Bronchial epithelial cell (primary cell): ENCODE measurements at regions not wholly inside any gene's neighbourhood (a gene's known extent, or its start where the extent isn't known, plus 50 kb on each side); places are given as distances from the start of the nearest gene placed in this dataset.

Source experiments
- DNase-seq: peaks from one replicate; pipeline ENCODE4 v3.0.0-alpha.2; 2010; ENCODE audit warnings: low read depth
- FAIRE-seq: peaks from 2 replicates; lab custom pipeline; 2011; peaks lifted over from hg19 to GRCh38; lab: Jason Lieb, UNC
- H3K27me3 ChIP-seq: 2 replicates; pipeline ENCODE4 v1.5.1; 2011; ENCODE audit warnings: low read length; ENCODE audit not compliant: control insufficient read depth, insufficient read depth
- H3K36me3 ChIP-seq: 2 replicates; pipeline ENCODE4 v1.5.1; 2011; ENCODE audit warnings: low read length; ENCODE audit not compliant: control insufficient read depth, insufficient read depth
- H3K4me3 ChIP-seq: 2 replicates; pipeline ENCODE4 v1.5.1; 2011; ENCODE audit warnings: mild to moderate bottlenecking, low read depth, low read length, control low read depth
- TF ChIP-seq, protein P1 (sequence below): IDR thresholded peaks from 2 replicates; pipeline ENCODE4 v1.5.1; 2011; ENCODE audit warnings: mild to moderate bottlenecking, moderate library complexity, low read length, control low read depth, inconsistent platforms; ENCODE audit not compliant: insufficient read depth, severe bottlenecking

DNA sequence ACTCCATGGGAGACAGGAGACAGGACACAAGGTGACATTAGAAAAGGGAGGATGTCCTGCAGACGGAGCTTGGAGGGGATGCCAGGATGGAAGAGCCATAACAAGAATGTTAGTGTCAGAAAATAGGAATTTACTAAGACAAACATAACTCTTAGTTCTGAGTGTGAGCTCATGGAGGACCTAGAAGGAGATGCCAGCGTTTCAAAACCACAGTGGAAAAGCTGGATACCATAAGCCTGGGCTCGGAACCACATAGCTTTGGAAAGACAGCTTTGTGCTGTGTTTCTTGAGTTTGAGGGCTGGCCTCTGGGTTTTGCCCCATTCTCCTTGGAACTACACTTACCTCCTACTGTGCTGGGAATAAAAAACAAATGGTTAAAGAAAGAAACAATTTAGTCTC, 128.4 kb downstream of the S1PR1 start:
- Histone ChIP-seq H3K4me3 (no peak overlapping the region), H3K27me3 (no peaks in the 10 kb centered on the region), H3K36me3 (no peaks in the 10 kb centered on the region)
- FAIRE-seq = no peak
- DNase-seq = no peak
- TF ChIP-seq, protein P1, sequence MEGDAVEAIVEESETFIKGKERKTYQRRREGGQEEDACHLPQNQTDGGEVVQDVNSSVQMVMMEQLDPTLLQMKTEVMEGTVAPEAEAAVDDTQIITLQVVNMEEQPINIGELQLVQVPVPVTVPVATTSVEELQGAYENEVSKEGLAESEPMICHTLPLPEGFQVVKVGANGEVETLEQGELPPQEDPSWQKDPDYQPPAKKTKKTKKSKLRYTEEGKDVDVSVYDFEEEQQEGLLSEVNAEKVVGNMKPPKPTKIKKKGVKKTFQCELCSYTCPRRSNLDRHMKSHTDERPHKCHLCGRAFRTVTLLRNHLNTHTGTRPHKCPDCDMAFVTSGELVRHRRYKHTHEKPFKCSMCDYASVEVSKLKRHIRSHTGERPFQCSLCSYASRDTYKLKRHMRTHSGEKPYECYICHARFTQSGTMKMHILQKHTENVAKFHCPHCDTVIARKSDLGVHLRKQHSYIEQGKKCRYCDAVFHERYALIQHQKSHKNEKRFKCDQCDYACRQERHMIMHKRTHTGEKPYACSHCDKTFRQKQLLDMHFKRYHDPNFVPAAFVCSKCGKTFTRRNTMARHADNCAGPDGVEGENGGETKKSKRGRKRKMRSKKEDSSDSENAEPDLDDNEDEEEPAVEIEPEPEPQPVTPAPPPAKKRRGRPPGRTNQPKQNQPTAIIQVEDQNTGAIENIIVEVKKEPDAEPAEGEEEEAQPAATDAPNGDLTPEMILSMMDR = no peak

DNA sequence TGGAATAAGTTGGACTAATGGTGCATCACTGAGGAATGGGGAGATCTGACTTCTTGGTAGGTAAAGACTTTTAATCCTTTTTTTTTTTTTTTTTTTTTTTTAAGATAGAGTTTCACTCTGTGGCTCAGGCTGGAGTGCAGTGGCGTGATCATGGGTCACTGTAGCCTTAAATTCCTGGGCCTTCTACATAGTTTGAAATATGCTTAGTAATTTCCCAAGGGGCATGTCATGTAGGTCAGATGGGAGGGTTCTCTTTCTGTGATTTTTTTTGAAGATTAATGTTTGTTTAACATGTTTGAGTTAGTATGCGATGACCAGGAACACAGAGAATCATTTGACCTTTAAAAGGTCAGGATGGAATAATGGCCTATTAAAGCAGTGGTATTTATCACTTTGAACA, 129.1 kb downstream of the S1PR1 start:
- TF ChIP-seq, protein P1 = no peak
- no peak for DNase-seq
- no peak overlapping the region for H3K4me3 ChIP-seq
- H3K36me3 ChIP-seq = no peaks in the 10 kb centered on the region
- no peaks in the 10 kb centered on the region for H3K27me3 ChIP-seq
- no peak for FAIRE-seq

DNA sequence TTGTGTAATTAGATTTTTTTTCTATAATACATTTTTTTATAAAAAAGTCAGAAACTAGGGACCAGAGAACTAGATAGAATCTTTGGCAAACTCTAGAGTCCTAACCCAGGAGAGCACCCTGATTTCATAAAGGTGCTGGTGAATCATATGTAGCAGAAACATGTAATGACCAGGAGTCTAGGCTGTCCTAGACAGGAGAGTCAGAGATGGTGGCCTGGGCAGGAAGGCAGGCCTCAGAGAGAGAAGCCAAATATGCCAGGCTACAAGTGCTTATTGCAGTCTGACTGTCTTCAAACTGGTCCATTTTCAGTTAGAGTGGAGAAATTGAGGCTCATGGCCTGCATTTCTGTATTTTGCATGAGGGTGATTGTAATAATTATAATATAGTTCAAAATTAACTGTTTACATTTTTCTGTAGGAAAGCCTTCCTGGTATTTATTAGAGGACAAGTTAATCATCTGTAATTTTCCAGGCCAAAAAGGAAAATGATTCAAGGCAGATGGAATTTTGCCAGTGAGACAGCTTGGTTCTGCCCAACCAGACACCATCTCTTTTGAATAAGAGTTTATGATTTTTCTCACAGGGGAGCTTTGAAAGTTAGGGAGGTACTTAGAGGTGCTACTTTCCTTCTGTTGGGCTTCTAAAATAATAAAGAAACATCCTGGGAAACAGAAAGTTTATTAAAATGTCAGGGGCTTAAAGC, 129.8 kb downstream of the S1PR1 start:
- FAIRE-seq = no peak
- TF ChIP-seq, protein P1 = no peak
- no peaks in the 10 kb centered on the region for H3K36me3 ChIP-seq
- peak; percentile 42 for DNase-seq
- no peaks in the 10 kb centered on the region for H3K27me3 ChIP-seq
- H3K4me3 ChIP-seq = no peak overlapping the region

- no peak overlapping the region for H3K4me3 ChIP-seq
- H3K36me3 ChIP-seq = no peaks in the 10 kb centered on the region
- DNase-seq (no peak), FAIRE-seq (no peak)
- TF ChIP-seq, protein P1 = no peak
- H3K27me3 ChIP-seq = no peaks in the 10 kb centered on the region
Observed at GRCh38 chr1:101367630-101368029, 130.8 kb downstream of the S1PR1 start.

DNA sequence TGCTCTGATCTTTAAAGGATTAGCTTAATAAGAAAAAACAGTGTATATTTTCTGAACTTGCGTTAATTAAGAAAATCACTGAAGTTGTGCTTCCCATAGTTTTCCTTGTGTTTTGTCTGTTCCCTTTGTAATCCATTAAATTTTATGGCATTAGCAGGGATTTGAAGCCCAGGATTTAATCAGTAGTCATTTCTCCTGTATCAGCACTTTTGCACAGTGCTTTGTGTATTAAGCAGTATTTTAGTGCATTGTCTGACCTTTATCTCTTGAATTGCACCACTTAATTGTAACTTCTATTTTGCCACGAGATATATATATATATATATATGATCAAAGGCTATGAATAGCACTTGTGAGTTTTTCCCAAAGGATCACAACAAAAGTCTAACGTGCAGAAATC, 133.7 kb downstream of the S1PR1 start:
- TF ChIP-seq, protein P1 = no peak
- no peak for FAIRE-seq
- Histone ChIP-seq H3K36me3 (no peaks in the 10 kb centered on the region), H3K27me3 (no peaks in the 10 kb centered on the region), H3K4me3 (no peak overlapping the region)
- DNase-seq = no peak

GRCh38 chr1:101371259-101371658, 134.4 kb downstream of the S1PR1 start:
- Histone ChIP-seq H3K36me3 (no peaks in the 10 kb centered on the region), H3K4me3 (no peak overlapping the region), H3K27me3 (no peaks in the 10 kb centered on the region)
- DNase-seq (peak; percentile 85), FAIRE-seq (no peak)
- TF ChIP-seq, protein P1 = no peak
